ENCODE measurements at regions not wholly inside any gene's neighbourhood (a gene's known extent, or its start where the extent isn't known, plus 50 kb on each side); places are given as distances from the start of the nearest gene placed in this dataset.

DNA sequence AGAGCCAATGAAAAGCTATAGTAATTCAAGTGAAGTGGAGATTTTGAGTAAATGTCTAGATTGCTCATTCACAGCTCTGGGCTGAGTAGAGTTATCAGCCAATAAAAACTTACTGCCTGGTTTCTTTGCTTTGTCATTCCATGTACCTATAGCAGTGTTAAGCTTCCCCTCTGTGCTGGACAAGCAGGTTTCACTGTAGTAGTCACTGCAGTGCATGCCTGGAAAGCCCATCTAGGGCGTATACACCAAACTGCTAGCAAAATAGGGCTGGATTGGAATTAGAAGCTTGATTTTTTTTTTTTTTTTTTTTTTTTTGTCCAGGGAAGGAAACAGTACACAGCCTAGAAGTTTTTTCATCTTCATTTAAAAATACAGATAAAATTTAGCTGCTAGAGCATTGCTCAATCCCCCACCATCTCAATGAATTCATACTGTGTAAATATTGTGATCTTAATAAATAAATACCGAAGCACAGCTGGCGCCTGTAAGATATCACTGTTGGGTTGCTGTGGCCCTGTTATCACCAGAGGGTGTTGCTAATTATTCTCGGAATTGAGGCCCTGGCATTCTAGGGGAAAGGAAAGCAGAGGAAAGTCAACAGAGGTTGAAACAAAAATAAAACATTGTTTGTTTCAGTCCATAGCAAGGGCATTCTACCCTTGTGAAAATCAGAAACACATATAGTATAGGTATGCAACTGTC, 968.5 kb upstream of the GJE1 start:
- DNase-seq (ENCODE audit: low read depth in 2 of 2), result no peak

DNA sequence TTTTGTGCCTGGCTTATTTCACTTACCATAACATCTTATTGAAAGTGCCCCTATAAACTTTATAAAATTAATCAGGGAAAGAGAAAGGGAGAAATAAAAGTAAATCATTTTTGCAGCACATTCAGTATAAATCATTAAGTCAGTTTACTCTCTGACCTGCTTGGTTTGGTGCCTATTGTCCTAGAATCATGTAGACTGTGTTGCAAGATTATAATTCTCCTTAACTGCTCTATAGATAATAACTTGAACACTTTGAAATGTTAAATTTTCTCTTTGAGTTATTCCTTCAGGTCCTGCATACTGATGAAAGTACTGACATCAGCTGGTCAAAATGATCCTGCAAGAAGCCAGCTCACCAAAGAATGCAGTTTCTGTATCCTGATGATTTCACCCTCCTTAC, 969.6 kb upstream of the GJE1 start:
- DNase-seq (ENCODE audit: low read depth in 2 of 2), result no peak

DNA sequence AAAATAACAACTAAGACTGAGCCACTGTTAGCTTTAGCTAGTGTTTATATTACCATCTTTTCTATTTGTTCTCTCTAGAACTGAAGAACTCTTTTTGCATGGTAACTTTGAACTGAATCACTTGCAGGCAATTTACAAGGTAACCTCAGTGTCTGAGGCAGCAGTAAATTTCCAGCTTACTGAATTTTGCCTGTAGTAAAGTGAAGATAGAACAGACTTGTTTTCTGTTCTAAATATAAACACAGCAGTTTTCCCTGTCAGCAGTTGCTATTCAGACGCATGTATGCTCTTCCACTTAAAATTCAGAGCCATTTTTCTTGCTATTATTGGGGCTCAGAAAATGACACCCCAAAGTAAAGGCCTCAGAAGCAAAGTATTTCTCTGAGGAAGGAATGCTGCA, 974.0 kb upstream of the GJE1 start:
- DNase-seq (ENCODE audit: low read depth in 2 of 2), result no peak

DNA sequence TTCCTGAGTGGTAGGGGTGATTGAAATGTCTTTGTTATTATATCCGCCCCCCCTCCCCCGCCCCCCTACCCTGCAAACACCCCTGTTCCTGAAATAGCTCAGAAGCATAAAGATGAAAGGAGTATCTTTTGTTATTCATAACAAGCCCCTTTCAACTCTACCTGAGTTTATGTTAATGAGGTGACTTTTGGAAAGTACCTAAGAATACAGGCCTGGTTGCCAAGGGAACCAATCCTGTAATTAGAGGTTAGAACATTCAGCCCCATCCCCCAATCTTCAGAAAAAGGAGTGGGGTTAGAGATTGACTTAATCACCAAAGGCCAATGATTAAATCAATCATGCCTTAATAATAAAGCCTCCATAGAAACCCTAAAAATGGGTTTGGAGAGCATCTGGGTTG, 979.2 kb upstream of the GJE1 start:
- DNase-seq (ENCODE audit: low read depth in 2 of 2), result no peak

DNA sequence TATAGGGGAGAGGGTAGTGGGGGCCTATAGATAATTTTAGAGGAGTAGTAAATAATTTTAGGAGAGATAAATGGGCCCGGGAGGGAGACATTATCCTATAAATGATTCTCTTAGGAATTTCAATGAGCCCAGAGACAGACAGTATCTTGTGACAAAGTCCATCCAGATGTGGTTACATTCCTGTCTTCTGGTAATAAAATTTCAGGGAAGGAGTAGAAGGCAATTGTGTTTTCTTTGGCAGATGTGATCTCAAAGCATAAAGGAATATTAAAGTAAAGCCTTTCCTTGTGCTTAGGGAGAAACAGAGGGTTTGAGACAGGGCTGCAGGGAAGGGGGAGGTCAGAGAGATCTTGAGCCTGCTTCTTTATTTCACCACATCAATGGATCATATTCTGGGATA, 979.8 kb upstream of the GJE1 start:
- no peak for DNase-seq (ENCODE audit: low read depth in 2 of 2)

DNA sequence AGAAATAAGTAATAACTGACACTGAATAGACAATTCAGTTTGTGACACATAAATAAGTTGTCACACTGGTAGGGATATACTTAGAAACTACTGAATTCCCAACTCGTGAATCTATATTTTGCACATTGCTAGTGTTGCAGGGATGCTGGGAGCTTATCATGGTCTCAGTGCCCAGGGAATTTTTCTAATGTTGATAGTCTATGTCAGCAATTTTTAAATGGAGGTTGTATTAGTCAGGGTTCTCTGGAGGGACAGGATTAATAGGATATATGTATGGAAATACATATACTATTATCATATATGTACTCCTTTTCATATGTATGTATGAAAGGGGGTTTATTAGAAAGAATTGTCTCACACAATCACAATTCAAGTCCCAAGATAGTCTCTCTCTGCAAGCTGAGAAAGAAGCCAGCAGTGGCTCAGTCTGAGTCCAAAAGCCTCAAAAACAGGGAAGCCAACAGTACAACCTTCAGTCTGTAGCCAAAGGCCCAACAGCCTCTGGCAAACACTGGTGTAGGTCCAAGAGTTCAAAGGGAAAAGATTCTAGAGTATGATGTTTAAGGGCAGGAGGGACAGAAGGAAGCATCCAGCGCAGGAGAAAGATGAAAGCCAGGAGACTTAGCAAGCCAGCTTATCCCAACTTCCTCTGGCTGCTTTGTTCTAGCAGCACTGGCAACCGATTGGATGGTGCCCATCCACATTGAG, 980.9 kb upstream of the GJE1 start:
- no peak for DNase-seq (ENCODE audit: low read depth in 2 of 2)

DNA sequence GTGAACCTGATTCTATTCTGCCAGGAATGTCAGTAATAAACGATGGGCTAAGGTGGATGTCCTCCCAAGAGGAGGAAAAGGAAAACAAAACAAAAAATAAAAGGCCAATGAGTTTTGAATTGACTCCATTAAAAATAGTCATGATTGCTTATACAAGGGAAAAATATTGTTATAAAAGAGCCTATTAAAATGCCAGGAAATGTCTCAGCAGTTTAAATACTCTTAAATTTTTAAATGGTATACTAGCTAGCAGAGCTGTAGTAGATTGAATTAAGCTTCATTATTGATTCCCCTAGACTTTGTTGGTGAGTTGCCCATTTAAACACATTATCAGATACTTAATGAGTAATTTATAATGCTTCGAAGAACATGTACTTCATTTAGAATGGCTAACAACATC, 990.9 kb upstream of the GJE1 start:
- DNase-seq (ENCODE audit: low read depth in 2 of 2), result no peak

DNA sequence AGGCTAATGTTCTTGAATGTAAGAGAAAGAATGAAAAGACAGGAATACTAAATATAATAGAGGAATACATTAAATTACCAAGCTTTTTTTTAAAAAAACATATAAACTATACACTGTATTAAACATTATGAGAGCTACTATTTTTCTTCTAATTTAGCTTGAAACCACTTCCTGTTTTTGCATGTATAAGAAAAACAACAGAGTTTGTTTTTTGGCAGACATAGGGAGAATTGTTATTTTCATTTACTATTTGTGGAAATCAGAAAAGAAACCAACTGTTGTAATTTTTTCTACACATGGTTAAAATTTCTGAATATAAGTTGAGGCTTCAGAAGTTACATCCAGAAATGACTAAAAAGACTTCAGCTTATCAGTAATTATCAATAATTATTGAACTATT, 991.8 kb upstream of the GJE1 start:
- no peak for DNase-seq (ENCODE audit: low read depth in 2 of 2)

DNA sequence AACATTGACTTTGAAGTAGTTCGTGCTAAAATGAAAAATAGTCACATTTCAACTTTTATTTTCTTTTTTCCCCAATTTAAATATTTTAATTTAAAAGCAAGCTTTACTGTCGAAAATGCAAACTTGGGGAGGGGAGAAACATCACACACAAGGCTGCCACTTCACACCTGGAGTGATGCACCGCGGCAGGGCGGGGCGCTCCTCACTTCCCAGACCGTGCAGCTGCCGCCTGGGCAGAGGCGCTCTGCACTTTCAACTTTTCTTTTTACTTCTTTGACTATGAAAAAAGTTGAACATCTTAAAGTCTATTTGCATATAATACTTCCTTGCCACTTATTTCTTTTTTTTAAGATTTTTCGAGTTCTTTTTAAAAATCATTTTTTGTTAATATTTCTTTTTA, 993.3 kb upstream of the GJE1 start:
- DNase-seq (ENCODE audit: low read depth in 2 of 2), result no peak

DNA sequence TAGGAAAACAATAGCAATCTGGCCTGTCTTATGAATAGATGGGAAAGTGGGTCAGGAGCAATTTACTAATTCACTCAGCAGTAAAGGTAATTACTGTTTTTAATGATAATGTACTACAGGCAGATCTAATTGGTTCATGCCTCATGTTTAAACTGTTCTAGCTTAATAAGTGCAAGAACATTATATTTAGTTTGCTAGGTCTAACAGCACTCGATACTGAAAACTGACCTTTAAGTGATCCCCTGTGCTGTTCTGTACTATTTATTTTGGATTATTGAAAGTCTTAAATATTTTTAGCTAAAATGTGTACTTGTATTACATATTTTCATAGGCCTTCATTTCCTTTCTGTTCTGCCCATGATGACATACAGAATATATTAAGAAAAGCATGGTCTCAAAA, 998.0 kb upstream of the GJE1 start:
- DNase-seq (ENCODE audit: low read depth in 2 of 2), result no peak

DNA sequence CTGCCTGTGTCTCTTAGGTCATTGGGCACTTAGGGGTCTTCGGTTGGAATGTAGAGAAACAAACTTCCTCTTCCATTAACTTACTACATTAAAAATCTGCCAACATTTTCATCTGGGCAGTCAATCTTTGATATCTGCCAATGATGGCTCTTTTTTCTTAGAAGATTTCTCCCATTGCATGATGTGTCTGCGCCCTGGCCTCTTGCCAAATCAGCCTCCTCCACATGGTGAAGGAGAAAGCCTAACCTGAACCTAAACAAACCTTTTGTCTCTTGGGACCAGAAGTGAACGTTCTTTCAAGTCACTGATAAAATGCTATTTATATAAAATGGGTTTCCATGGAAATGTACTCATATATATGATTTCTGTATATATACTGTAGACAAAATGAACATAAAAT, 998.9 kb upstream of the GJE1 start:
- DNase-seq (ENCODE audit: low read depth in 2 of 2), result no peak

DNA sequence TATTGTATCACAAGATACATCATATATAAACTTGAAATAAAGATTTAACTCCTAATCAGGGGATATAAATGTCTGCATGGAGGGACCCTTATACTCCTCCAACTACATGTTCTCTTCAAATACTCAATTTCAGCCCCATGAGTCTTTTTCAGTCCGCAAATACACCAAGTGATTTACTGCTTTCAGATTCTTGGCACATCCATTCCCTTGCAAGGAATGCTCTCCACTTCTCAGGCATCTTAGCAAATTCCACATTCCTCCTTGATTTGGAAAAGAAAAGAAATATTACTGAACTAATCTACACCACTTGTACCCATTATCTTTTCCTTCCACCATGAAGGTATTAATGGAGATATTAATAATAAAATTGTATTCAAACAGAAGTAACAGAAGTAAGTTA, 999.4 kb upstream of the GJE1 start:
- DNase-seq (ENCODE audit: low read depth in 2 of 2), result no peak

DNA sequence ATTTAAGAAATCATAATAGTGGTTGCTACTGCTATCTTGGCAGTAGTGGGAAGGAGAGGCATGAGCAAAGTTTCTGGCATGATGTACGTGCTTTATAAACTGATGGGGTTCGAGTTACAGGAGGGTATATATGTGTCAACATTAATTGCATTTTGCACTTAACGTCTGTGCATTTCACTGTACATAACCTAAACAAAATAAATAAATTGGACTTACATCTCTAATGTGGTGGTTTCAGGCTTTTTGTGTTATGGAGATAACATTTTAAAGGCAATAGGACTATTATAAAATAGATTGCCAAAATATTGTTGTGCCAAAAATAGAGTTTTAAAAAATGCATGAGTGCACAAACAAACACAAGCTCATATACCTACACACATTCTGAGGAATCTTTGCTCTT, 1001.1 kb upstream of the GJE1 start:
- no peak for DNase-seq (ENCODE audit: low read depth in 2 of 2)

DNA sequence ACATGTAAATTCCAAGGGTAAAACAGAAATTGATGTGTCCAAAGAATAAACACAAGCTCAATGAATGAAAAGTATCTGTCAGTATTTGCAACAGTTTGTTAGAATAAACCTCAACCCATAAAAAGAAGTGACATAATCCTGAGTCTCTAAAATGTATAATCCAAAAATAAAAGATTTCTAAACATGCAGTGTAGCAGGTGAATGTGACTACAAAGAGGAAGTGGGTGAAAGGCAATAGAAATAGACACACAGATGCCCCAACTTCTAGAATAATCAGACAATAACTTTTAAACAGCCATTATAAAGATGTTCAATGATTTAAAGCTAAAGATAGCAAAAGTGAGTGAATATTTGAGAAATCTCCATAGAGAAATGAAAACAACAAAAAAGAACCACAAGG, 1009.2 kb upstream of the GJE1 start:
- DNase-seq (ENCODE audit: low read depth in 2 of 2), result no peak

DNA sequence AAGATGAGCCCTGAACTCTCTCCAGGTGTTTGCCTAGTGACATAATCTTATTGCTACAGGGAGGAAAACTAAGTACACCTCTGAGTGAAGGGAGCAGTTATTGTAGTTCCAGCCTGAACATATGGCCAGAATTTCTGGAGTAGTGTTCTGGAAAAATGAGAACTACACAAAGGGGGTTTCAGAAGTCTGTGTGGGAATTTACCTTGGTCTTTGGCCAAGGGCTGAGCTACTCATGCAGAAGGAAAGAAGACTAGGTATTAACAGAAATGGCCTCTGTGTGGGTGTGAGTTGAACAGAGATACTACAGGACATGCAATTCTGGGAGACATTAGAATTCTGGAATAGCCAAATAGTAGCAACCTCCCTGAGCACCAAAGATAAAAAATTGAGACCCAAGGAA, 1009.7 kb upstream of the GJE1 start:
- no peak for DNase-seq (ENCODE audit: low read depth in 2 of 2)

DNA sequence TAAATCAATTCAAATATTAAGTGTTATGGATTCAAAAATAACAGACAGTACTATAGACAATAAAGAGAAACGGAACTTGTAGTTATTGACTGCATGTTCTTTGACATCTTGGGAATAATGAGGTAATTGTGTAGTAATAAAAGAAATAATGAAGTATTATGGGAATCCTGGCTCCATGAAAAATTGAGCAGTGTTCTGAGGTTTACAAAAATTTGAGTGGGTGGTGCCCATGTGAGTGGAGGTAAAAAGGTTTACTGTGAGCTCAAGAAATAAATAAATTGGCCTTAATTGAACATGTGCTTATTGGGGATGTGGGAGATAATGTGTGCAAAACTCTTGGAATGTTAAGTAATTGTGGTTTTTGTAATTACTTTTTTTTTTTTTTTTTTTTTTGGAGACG, 1013.7 kb upstream of the GJE1 start:
- DNase-seq (ENCODE audit: low read depth in 2 of 2), result no peak

DNA sequence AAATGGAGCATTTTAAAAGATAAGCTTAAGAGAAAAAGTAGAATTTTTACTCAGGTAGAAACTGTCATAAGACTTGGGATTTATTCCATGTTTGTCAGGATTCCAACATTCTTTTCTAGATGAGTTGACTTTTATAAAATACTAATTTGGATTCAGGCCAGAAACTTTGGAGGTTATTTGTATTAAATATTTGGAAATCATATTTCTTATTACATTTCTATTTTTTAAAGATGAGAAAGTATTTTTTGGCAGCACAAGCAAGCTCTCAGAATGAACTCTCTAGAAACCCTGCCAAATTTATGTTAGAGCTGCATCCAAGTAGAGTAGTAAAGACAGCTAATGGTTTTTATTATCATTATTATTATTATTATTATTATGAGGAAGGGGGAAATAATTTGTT, 1014.9 kb upstream of the GJE1 start:
- no peak for DNase-seq (ENCODE audit: low read depth in 2 of 2)

DNA sequence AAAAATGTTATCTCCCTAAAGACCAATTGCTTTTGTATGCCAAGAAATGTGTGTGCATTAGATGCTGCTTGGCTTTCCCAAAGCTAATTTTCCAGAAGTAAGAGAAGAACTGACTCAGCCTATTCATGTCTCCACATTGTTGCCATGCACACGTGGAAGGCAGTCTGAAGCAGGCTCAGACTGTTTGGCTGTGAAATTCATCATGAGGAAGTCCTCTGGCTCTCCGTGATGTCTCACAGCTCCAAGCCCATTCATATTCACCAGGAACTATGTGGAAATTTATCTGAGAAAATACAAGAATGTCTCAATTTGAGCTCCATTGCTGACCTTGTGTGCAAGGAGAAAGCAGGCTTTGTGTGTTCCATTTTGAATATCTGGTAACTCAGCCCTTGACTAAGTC, 1022.2 kb upstream of the GJE1 start:
- DNase-seq (ENCODE audit: low read depth in 2 of 2), result no peak

DNA sequence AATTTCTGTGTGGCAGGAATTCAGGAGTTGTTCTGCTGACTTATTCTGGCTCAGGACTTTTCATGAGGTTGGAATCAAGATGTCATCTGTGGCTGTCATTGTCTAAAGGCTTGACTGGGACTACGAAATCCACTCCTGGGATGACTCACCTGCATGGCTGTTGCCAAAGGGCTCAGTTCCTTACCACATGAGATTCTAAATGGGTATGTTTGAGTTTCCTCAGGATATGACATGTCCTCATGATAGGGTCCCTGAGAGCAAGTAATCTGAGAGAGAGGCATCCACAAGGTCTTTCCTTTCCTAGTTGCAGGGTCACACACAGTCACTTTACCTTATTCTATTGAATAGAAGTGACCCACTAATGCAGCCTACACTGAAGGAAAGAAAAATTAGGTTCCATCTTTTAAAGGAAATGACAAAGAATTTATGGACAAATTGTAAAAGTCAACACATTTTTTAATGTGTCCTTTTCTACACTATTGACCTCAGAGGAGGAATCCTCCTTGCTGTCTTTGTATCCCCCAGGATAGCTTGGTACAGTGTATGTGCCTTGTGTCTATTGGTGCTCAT, 1025.0 kb upstream of the GJE1 start:
- no peak for DNase-seq (ENCODE audit: low read depth in 2 of 2)

DNA sequence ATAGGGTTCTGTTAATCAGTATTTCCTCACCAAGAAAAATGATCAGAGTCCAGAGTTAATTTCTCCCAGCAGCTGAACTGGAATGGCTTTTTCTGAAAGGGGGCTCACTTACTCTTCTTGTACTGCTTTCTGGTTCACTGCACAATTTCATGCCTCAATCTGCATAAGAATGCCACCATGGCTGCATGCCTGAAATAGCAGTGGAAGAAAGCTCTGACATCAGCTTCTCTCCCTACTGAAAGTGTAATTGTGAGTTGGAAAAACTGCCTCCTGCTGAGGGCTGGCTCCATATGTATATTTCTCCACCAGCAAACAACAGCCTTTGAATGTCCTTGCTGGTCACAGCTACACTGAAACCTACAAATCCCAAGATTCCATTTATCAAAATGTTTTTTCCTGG, 1027.2 kb upstream of the GJE1 start:
- DNase-seq (ENCODE audit: low read depth in 2 of 2), result no peak

DNA sequence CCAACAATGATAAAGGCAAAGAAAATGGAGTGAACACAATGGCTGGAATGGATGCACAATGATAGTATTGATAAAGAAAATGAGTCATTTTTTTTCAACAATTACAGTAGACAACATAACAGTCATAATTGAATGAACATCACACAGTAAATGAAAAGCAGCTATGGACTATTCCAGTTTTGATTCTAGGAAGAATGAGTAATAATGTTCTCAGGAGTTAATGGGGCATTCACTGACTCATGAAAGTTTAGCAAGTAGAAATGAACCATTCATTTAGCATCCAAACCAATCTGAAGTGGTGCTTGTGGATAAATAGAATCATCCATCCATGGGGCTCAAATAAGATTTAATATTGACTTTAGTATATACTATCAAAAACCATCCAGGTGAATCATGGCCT, 1029.5 kb upstream of the GJE1 start:
- DNase-seq (ENCODE audit: low read depth in 2 of 2), result no peak

DNA sequence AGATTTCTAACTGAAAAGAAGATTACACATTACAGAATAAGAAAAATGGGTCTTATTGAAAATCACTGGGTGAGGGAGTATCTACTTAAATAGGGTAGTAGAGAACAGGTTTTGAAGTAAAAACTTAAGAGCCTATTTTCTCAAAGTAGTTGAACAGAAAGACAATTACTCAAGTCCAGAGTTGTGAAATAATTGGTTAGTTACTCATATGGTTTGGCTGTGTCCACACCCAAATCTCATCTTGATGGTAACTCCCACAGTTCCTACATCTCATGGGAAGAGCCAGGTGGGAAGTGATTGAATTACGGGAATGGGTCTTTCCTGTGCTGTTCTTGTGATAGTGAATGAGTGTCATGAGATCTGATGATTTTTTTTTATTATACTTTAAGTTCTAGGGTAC, 1035.3 kb upstream of the GJE1 start:
- no peak for DNase-seq (ENCODE audit: low read depth in 2 of 2)

DNA sequence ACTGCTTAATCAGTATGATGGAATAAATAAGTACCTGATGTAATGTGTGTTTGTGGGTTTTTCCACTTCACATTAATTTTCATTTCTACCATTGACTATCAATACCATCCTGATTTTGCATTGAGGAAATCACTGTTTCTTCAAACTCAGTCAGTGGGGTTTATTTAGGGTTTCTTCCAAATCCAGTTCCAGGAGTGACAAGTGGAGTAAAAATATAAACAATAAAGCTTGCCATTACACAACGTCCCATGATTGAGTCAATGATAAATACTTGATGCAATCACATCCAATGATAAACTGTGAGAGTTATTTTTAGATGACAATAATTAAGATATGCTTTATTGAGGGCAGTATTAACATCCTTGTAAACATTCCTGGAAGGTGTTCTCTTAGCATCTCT, 1037.4 kb upstream of the GJE1 start:
- DNase-seq (ENCODE audit: low read depth in 2 of 2), result no peak

DNA sequence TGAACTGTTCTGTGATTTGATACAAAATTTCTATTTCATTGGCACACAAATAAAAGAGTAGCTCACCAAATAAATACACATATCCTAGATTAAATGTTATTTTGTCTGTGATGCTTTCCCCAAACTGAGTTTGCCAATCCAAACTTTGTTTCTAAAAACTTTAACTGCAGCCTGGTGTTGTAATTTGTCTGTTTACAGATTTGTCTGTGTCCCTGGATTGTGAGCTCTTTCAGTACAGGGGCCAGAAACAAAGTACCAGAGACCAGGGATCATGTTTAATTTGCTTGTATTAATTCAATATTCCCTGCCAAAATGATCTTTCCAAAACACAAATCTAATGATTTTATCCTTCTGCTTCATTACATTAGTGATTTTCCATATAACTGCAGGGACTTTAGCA, 1044.6 kb upstream of the GJE1 start:
- DNase-seq (ENCODE audit: low read depth in 2 of 2), result no peak
